ENCODE measurements at regions not wholly inside any gene's neighbourhood (a gene's known extent, or its start where the extent isn't known, plus 50 kb on each side); places are given as distances from the start of the nearest gene placed in this dataset.

DNA sequence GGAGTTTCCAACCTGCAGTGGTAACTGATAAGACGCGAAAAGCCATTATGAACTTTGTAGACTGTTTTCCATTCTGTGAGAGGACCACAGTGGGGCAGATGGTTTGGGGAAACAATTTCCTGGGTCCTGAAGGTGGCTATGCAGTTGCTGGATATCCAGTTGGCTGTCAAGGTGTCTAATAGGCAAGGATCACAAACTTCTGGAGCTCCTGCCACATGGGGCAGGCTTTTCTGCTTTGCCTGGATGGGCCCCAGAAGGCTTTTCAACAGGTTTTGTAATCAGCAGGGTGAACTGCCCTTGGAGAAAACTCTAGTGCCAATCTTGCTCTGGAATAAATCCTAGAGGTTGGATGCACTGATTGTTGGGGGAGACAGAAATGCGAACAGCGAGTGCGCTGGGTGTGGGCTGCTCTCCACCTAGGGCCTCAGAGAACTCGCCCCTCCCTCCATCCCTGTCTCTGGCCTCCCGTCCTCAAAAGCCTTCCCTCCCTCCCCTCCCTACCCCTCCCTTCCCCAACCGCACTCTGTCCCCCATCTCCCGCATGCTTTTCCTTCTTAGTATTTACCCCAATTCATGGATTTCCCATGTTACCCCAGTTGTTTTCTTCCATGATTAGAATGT, 210.3 kb upstream of the USP24 start:
- H3K9ac ChIP-seq (ENCODE audit: low read length): no peak overlapping the region
- TF ChIP-seq, protein P1, sequence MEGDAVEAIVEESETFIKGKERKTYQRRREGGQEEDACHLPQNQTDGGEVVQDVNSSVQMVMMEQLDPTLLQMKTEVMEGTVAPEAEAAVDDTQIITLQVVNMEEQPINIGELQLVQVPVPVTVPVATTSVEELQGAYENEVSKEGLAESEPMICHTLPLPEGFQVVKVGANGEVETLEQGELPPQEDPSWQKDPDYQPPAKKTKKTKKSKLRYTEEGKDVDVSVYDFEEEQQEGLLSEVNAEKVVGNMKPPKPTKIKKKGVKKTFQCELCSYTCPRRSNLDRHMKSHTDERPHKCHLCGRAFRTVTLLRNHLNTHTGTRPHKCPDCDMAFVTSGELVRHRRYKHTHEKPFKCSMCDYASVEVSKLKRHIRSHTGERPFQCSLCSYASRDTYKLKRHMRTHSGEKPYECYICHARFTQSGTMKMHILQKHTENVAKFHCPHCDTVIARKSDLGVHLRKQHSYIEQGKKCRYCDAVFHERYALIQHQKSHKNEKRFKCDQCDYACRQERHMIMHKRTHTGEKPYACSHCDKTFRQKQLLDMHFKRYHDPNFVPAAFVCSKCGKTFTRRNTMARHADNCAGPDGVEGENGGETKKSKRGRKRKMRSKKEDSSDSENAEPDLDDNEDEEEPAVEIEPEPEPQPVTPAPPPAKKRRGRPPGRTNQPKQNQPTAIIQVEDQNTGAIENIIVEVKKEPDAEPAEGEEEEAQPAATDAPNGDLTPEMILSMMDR (IDR thresholded peaks at IDR 0.05; ENCODE audit: low read depth, low read length): no peak
- no peak for TF ChIP-seq EZH2phosphoT487 (IDR thresholded peaks at IDR 0.05; ENCODE audit: low read depth)
- H3K9me3 ChIP-seq (ENCODE audit: insufficient read depth, low read length): no peaks in the 10 kb centered on the region
- H3K4me2 ChIP-seq (ENCODE audit: low read length): no peak overlapping the region
- no peak overlapping the region for H3K27ac ChIP-seq (ENCODE audit: low read length)
- no peaks in the 10 kb centered on the region for H4K20me1 ChIP-seq (ENCODE audit: insufficient read depth, low read length)
- H3K4me1 ChIP-seq (ENCODE audit: low read length): no peaks in the 10 kb centered on the region
- H3K36me3 ChIP-seq (replicated peaks; ENCODE audit: low read depth, low read length): no peaks in the 10 kb centered on the region
- no peak overlapping the region for H2AFZ ChIP-seq (ENCODE audit: low read depth, low read length)
- H3K27me3 ChIP-seq (ENCODE audit: low read depth, low read length): no peaks in the 10 kb centered on the region
- H3K79me2 ChIP-seq (ENCODE audit: low read length): no peaks in the 10 kb centered on the region
- H3K4me3 ChIP-seq (ENCODE audit: low read length): no peak overlapping the region

DNA sequence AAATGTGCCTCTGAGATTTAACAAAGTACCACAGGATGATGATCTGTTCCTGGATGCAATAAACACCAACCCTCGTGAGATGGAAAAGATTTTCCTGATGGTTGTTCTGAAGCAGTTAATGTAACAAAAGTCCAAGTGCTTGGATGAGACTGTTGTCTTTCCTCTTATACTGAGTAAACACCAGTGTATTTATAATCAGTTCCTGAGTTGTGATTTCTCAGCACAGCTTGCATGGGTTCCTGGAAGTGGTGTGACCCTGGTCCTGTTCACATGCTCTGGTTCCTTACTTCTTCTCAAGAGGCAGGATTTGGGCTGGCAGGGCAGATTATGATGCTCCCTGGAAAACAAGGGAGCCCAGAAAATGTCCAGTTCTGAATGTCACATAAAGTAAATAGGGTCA, 208.2 kb upstream of the USP24 start:
- Histone ChIP-seq H3K9ac (ENCODE audit: low read length) (no peak overlapping the region), H3K4me1 (ENCODE audit: low read length) (no peaks in the 10 kb centered on the region), H4K20me1 (ENCODE audit: insufficient read depth, low read length) (no peaks in the 10 kb centered on the region), H2AFZ (ENCODE audit: low read depth, low read length) (no peak overlapping the region), H3K27me3 (ENCODE audit: low read depth, low read length) (no peaks in the 10 kb centered on the region), H3K36me3 (replicated peaks; ENCODE audit: low read depth, low read length) (no peaks in the 10 kb centered on the region), H3K4me3 (ENCODE audit: low read length) (no peak overlapping the region), H3K27ac (ENCODE audit: low read length) (no peak overlapping the region), H3K4me2 (ENCODE audit: low read length) (no peak overlapping the region), H3K79me2 (ENCODE audit: low read length) (no peaks in the 10 kb centered on the region), H3K9me3 (ENCODE audit: insufficient read depth, low read length) (no peaks in the 10 kb centered on the region)
- TF ChIP-seq, protein P1 (IDR thresholded peaks at IDR 0.05; ENCODE audit: low read depth, low read length): no peak
- no peak for TF ChIP-seq EZH2phosphoT487 (IDR thresholded peaks at IDR 0.05; ENCODE audit: low read depth)

- no peak overlapping the region for H3K4me2 ChIP-seq (ENCODE audit: low read length)
- no peak overlapping the region for H3K27ac ChIP-seq (ENCODE audit: low read length)
- no peak overlapping the region for H2AFZ ChIP-seq (ENCODE audit: low read depth, low read length)
Measured at GRCh38 chr1:55420929-55421716, 206.0 kb upstream of the USP24 start.

DNA sequence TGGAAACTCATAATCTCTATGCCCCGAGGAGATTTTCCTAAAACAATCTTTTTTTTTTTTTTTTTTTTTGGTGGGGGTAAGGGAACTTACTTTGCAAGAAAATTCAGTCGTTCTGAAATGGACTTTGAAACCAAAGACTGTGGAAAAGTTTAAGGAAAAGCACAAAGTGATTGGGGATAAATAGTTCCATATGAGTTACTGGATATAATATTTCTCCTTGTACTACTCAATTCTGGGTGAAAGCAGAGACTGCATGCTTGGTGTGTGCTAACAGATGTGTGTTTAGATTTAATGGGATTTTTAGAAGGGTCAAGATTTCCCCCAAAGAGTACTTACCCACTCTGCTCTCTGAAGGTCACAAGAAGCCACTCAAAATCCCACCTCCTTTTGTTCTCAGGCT, 204.9 kb upstream of the USP24 start:
- no peak overlapping the region for H3K27ac ChIP-seq (ENCODE audit: low read length)

More at GRCh38 chr1:55420929-55421716, 206.0 kb upstream of the USP24 start:
- Histone ChIP-seq H3K79me2 (ENCODE audit: low read length) (no peaks in the 10 kb centered on the region), H4K20me1 (ENCODE audit: insufficient read depth, low read length) (no peaks in the 10 kb centered on the region), H3K4me3 (ENCODE audit: low read length) (no peak overlapping the region), H3K4me1 (ENCODE audit: low read length) (no peaks in the 10 kb centered on the region), H3K9me3 (ENCODE audit: insufficient read depth, low read length) (no peaks in the 10 kb centered on the region), H3K36me3 (replicated peaks; ENCODE audit: low read depth, low read length) (no peaks in the 10 kb centered on the region), H3K9ac (ENCODE audit: low read length) (no peak overlapping the region), H3K27me3 (ENCODE audit: low read depth, low read length) (no peaks in the 10 kb centered on the region)
- TF ChIP-seq EZH2phosphoT487 (IDR thresholded peaks at IDR 0.05; ENCODE audit: low read depth): no peak
- TF ChIP-seq, protein P1 (IDR thresholded peaks at IDR 0.05; ENCODE audit: low read depth, low read length): no peak

More for the DNA sequence above, 204.9 kb upstream of the USP24 start:
- Histone ChIP-seq H3K27me3 (ENCODE audit: low read depth, low read length) (no peaks in the 10 kb centered on the region), H3K9me3 (ENCODE audit: insufficient read depth, low read length) (no peaks in the 10 kb centered on the region), H3K79me2 (ENCODE audit: low read length) (no peaks in the 10 kb centered on the region), H3K9ac (ENCODE audit: low read length) (no peak overlapping the region), H3K36me3 (replicated peaks; ENCODE audit: low read depth, low read length) (no peaks in the 10 kb centered on the region), H2AFZ (ENCODE audit: low read depth, low read length) (no peak overlapping the region), H3K4me1 (ENCODE audit: low read length) (no peaks in the 10 kb centered on the region), H3K4me2 (ENCODE audit: low read length) (no peak overlapping the region), H3K4me3 (ENCODE audit: low read length) (no peak overlapping the region), H4K20me1 (ENCODE audit: insufficient read depth, low read length) (no peaks in the 10 kb centered on the region)
- TF ChIP-seq, protein P1 (IDR thresholded peaks at IDR 0.05; ENCODE audit: low read depth, low read length): no peak
- no peak for TF ChIP-seq EZH2phosphoT487 (IDR thresholded peaks at IDR 0.05; ENCODE audit: low read depth)

All from OCI-LY3 (cell line).